ENCODE measurements at regions not wholly inside any gene's neighbourhood (a gene's known extent, or its start where the extent isn't known, plus 50 kb on each side); places are given as distances from the start of the nearest gene placed in this dataset.

- H2AFZ ChIP-seq (ENCODE audit: low read length), result no peak overlapping the region
- no peaks in the 10 kb centered on the region for H3K9me3 ChIP-seq (ENCODE audit: low read depth, low read length)
- H3K36me3 ChIP-seq (ENCODE audit: insufficient read depth, low read length), result no peaks in the 10 kb centered on the region
- no peaks in the 10 kb centered on the region for H3K4me1 ChIP-seq (ENCODE audit: insufficient read depth, low read length)
- no peak overlapping the region for H3K4me3 ChIP-seq (ENCODE audit: insufficient read depth, low read length)
- H3K27me3 ChIP-seq (ENCODE audit: insufficient read depth, low read length), result peaks cover 63% of the 10 kb centered on the region
- TF ChIP-seq, protein P1, sequence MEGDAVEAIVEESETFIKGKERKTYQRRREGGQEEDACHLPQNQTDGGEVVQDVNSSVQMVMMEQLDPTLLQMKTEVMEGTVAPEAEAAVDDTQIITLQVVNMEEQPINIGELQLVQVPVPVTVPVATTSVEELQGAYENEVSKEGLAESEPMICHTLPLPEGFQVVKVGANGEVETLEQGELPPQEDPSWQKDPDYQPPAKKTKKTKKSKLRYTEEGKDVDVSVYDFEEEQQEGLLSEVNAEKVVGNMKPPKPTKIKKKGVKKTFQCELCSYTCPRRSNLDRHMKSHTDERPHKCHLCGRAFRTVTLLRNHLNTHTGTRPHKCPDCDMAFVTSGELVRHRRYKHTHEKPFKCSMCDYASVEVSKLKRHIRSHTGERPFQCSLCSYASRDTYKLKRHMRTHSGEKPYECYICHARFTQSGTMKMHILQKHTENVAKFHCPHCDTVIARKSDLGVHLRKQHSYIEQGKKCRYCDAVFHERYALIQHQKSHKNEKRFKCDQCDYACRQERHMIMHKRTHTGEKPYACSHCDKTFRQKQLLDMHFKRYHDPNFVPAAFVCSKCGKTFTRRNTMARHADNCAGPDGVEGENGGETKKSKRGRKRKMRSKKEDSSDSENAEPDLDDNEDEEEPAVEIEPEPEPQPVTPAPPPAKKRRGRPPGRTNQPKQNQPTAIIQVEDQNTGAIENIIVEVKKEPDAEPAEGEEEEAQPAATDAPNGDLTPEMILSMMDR (IDR thresholded peaks at IDR 0.05; ENCODE audit: extremely low read depth, low read depth, low read length), result no peak
- H4K20me1 ChIP-seq (ENCODE audit: insufficient read depth, low read length), result no peaks in the 10 kb centered on the region
- no peak for DNase-seq (ENCODE audit: insufficient read length, low spot score, missing footprints)
- H3K79me2 ChIP-seq (ENCODE audit: insufficient read depth, low read length), result no peaks in the 10 kb centered on the region
- no peak overlapping the region for H3K4me2 ChIP-seq (ENCODE audit: insufficient read depth, low read length)
- no peak overlapping the region for H3K27ac ChIP-seq (ENCODE audit: low read depth, low read length)
Measured at GRCh38 chr16:54213322-54213721, 73.3 kb downstream of the IRX3 start.

GRCh38 chr16:54212893-54213292 lies 73.7 kb downstream of the IRX3 start:
- Histone ChIP-seq H3K79me2 (ENCODE audit: insufficient read depth, low read length) (no peaks in the 10 kb centered on the region), H2AFZ (ENCODE audit: low read length) (no peak overlapping the region), H3K27me3 (ENCODE audit: insufficient read depth, low read length) (peaks cover 66% of the 10 kb centered on the region), H3K36me3 (ENCODE audit: insufficient read depth, low read length) (no peaks in the 10 kb centered on the region), H3K4me2 (ENCODE audit: insufficient read depth, low read length) (no peak overlapping the region), H3K9me3 (ENCODE audit: low read depth, low read length) (no peaks in the 10 kb centered on the region), H3K4me3 (ENCODE audit: insufficient read depth, low read length) (no peak overlapping the region), H3K4me1 (ENCODE audit: insufficient read depth, low read length) (no peaks in the 10 kb centered on the region), H4K20me1 (ENCODE audit: insufficient read depth, low read length) (no peaks in the 10 kb centered on the region), H3K27ac (ENCODE audit: low read depth, low read length) (no peak overlapping the region)
- TF ChIP-seq, protein P1 (IDR thresholded peaks at IDR 0.05; ENCODE audit: extremely low read depth, low read depth, low read length), result no peak
- DNase-seq (ENCODE audit: insufficient read length, low spot score, missing footprints), result no peak

- Histone ChIP-seq H3K9me3 (ENCODE audit: low read depth, low read length) (no peaks in the 10 kb centered on the region), H3K27ac (ENCODE audit: low read depth, low read length) (no peak overlapping the region), H3K4me2 (ENCODE audit: insufficient read depth, low read length) (no peak overlapping the region), H3K4me1 (ENCODE audit: insufficient read depth, low read length) (no peaks in the 10 kb centered on the region), H3K36me3 (ENCODE audit: insufficient read depth, low read length) (no peaks in the 10 kb centered on the region), H4K20me1 (ENCODE audit: insufficient read depth, low read length) (no peaks in the 10 kb centered on the region), H2AFZ (ENCODE audit: low read length) (no peak overlapping the region), H3K27me3 (ENCODE audit: insufficient read depth, low read length) (peaks cover 69% of the 10 kb centered on the region), H3K4me3 (ENCODE audit: insufficient read depth, low read length) (no peak overlapping the region), H3K79me2 (ENCODE audit: insufficient read depth, low read length) (no peaks in the 10 kb centered on the region)
- no peak for DNase-seq (ENCODE audit: insufficient read length, low spot score, missing footprints)
- TF ChIP-seq, protein P1 (IDR thresholded peaks at IDR 0.05; ENCODE audit: extremely low read depth, low read depth, low read length), result no peak
Measured at GRCh38 chr16:54211203-54211602, 75.4 kb downstream of the IRX3 start.

DNA sequence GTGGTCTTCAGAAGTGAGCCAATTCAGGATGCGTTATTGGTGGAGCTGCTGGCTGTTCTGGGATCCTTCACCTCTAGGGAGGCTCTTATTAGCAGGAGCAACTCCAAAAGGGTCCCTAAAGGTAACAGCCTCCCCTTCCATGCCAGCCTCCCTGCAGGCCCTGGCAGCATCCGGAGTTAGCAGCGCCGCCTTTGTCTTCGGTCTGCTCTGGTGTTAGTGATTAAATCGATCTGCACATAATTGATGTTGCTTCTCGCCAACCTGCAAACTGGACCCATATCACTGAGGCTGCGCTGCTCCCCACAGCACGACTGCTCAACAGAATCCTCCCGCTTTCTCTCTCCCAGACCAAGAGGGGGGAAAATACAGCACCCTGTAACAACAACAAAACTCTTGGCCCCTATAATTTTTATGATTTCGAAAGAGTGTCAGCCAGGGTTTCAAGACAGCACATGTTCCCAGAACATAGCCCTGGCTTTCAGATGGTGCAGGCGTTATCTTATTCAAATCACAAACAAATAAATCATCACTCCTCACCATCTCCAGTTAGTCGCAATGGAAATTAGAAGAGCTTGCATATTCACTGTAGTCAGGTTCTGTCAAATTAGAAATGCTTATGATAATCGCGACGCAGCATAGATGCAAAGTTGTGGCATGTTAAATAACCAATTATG lies 76.0 kb downstream of the IRX3 start:
- H3K4me1 ChIP-seq (ENCODE audit: insufficient read depth, low read length), result no peaks in the 10 kb centered on the region
- TF ChIP-seq, protein P1 (IDR thresholded peaks at IDR 0.05; ENCODE audit: extremely low read depth, low read depth, low read length), result no peak
- no peaks in the 10 kb centered on the region for H3K9me3 ChIP-seq (ENCODE audit: low read depth, low read length)
- H3K4me3 ChIP-seq (ENCODE audit: insufficient read depth, low read length), result no peak overlapping the region
- H3K27ac ChIP-seq (ENCODE audit: low read depth, low read length), result no peak overlapping the region
- no peaks in the 10 kb centered on the region for H4K20me1 ChIP-seq (ENCODE audit: insufficient read depth, low read length)
- no peak overlapping the region for H3K4me2 ChIP-seq (ENCODE audit: insufficient read depth, low read length)
- H3K36me3 ChIP-seq (ENCODE audit: insufficient read depth, low read length), result no peaks in the 10 kb centered on the region
- no peak for DNase-seq (ENCODE audit: insufficient read length, low spot score, missing footprints)
- H3K79me2 ChIP-seq (ENCODE audit: insufficient read depth, low read length), result no peaks in the 10 kb centered on the region
- no peak overlapping the region for H2AFZ ChIP-seq (ENCODE audit: low read length)
- peaks cover 68% of the 10 kb centered on the region for H3K27me3 ChIP-seq (ENCODE audit: insufficient read depth, low read length)

All from osteoblast (primary cell).